ENCODE measurements at regions not wholly inside any gene's neighbourhood (a gene's known extent, or its start where the extent isn't known, plus 50 kb on each side); places are given as distances from the start of the nearest gene placed in this dataset.

DNA sequence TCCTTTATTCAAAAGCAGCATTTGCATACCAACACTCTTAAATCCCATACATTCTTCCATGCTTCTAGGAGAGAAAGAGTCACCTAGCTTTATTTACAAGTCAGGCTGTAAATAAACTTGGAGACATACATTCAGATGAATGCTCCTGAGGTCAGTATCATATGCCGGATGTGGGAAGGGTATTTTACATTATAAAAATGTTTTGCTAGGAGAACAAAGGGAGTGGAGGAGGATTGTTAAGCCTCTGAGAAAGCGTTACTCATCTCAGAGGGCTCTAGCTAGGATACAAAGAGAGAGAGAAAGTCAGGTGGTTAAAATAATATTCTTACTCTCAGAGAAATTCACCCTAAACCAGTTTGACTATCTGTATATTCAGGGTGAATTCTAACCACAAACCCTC, 300.9 kb upstream of the NPSR1 start:
- TF ChIP-seq, protein P1, sequence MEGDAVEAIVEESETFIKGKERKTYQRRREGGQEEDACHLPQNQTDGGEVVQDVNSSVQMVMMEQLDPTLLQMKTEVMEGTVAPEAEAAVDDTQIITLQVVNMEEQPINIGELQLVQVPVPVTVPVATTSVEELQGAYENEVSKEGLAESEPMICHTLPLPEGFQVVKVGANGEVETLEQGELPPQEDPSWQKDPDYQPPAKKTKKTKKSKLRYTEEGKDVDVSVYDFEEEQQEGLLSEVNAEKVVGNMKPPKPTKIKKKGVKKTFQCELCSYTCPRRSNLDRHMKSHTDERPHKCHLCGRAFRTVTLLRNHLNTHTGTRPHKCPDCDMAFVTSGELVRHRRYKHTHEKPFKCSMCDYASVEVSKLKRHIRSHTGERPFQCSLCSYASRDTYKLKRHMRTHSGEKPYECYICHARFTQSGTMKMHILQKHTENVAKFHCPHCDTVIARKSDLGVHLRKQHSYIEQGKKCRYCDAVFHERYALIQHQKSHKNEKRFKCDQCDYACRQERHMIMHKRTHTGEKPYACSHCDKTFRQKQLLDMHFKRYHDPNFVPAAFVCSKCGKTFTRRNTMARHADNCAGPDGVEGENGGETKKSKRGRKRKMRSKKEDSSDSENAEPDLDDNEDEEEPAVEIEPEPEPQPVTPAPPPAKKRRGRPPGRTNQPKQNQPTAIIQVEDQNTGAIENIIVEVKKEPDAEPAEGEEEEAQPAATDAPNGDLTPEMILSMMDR (IDR thresholded peaks at IDR 0.05; ENCODE audit: control extremely low read depth in 1 of 3, insufficient read depth in 1 of 3, low read depth in 1 of 3, low read length in 3 of 3) = no peak
- TF ChIP-seq SIN3A (conservative IDR thresholded peaks at IDR 0.05 in 1 of 2, IDR thresholded peaks at IDR 0.05 in 1 of 2; ENCODE audit: low read depth in 1 of 2, low read length in 2 of 2) (no peak), SP1 (IDR thresholded peaks at IDR 0.05; ENCODE audit: low read depth, low read length) (no peak), RAD21 (IDR thresholded peaks at IDR 0.05 in 1 of 2, conservative IDR thresholded peaks at IDR 0.05 in 1 of 2; ENCODE audit: low read depth in 2 of 2, low read length in 2 of 2) (no peak), POLR2AphosphoS5 (IDR thresholded peaks at IDR 0.05; ENCODE audit: low read depth, low read length) (no peak), EGR1 (IDR thresholded peaks at IDR 0.05; ENCODE audit: borderline replicate concordance, low read depth, low read length) (no peak), HDAC2 (IDR thresholded peaks at IDR 0.05; ENCODE audit: borderline replicate concordance in 1 of 2, low read depth in 2 of 2, low read length in 2 of 2) (no peak), CBX8 (IDR thresholded peaks at IDR 0.05; ENCODE audit: borderline replicate concordance, low read depth, low read length) (no peak), POLR2A (IDR thresholded peaks at IDR 0.05; ENCODE audit: control extremely low read depth in 1 of 2, low read depth in 2 of 2, low read length in 2 of 2) (no peak), JUND (IDR thresholded peaks at IDR 0.05; ENCODE audit: low read length) (no peak), EZH2 (IDR thresholded peaks at IDR 0.05; ENCODE audit: low read depth, low read length, severe bottlenecking) (no peak), TAF1 (IDR thresholded peaks at IDR 0.05; ENCODE audit: low read depth, low read length) (no peak)

All from H1 (cell line).